Neural cell (in vitro differentiated cells): ENCODE measurements at regions not wholly inside any gene's neighbourhood (a gene's known extent, or its start where the extent isn't known, plus 50 kb on each side); places are given as distances from the start of the nearest gene placed in this dataset.

Experiments
- EP300 ChIP-seq: fragments of 450-650 bp; conservative IDR thresholded peaks from 2 replicates; pipeline ENCODE4 v1.6.1; 2014; ENCODE audit warnings: antibody characterized with exemption, mild to moderate bottlenecking, moderate library complexity; ENCODE audit not compliant: poor library complexity, severe bottlenecking
- EZH2 ChIP-seq: fragments of 200-600, 300-800 bp; shearing (Covaris generic), sonication (generic); IDR thresholded peaks from 2 replicates; pipeline ENCODE4 v1.6.1; 2014; ENCODE audit warnings: antibody characterized with exemption, low read length, borderline replicate concordance, mild to moderate bottlenecking; ENCODE audit not compliant: insufficient read depth, poor library complexity, severe bottlenecking
- MXI1 ChIP-seq: fragments of 450-650 bp; conservative IDR thresholded peaks from 2 replicates; pipeline ENCODE4 v1.6.1; 2014; ENCODE audit warnings: antibody characterized with exemption, mild to moderate bottlenecking; ENCODE audit not compliant: poor library complexity, severe bottlenecking
- POLR2AphosphoS5 ChIP-seq: IDR thresholded peaks from 2 replicates; pipeline ENCODE4 v1.6.1; 2012
- RAD21 ChIP-seq: fragments of 450-650 bp; conservative IDR thresholded peaks from 2 replicates; pipeline ENCODE4 v1.6.1; 2014; ENCODE audit warnings: antibody characterized with exemption, mild to moderate bottlenecking, moderate library complexity
- SMC3 ChIP-seq: fragments of 450-650 bp; conservative IDR thresholded peaks from 2 replicates; pipeline ENCODE4 v1.6.1; 2014; ENCODE audit warnings: antibody characterized with exemption, mild to moderate bottlenecking, moderate library complexity; ENCODE audit not compliant: poor library complexity
- TAF1 ChIP-seq: IDR thresholded peaks from 2 replicates; pipeline ENCODE4 v1.6.1; 2012; ENCODE audit warnings: low read depth
- TF ChIP-seq, protein P1 (sequence below): fragments of 450-650 bp; IDR thresholded peaks from 2 replicates; pipeline ENCODE4 v1.5.1; 2014; ENCODE audit warnings: antibody characterized with exemption, mild to moderate bottlenecking, moderate library complexity; ENCODE audit not compliant: poor library complexity, severe bottlenecking
- TF ChIP-seq, protein P2 (sequence below): IDR thresholded peaks from 2 replicates; pipeline ENCODE4 v1.6.1; 2012; ENCODE audit warnings: borderline replicate concordance

DNA sequence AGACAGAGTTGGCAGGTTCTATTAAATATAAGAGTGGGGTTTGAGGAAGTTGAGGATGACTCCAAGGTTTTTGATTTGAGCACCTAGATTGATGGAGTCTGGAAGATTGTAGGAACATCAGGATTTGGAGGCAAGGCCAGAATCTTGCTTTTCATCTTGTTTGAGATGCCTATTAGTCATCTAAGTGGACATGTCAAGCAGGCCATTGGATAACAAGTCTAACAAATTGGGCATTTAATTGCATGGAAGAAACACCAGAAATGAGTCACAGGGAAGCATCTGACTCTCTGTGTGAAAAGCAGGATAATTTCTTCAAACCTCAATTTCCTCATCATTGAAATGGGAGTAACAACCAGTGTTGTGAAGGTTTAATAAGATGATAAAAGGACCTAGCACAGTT lies 53.3 kb upstream of the ARL15 start:
- TF ChIP-seq, protein P1, sequence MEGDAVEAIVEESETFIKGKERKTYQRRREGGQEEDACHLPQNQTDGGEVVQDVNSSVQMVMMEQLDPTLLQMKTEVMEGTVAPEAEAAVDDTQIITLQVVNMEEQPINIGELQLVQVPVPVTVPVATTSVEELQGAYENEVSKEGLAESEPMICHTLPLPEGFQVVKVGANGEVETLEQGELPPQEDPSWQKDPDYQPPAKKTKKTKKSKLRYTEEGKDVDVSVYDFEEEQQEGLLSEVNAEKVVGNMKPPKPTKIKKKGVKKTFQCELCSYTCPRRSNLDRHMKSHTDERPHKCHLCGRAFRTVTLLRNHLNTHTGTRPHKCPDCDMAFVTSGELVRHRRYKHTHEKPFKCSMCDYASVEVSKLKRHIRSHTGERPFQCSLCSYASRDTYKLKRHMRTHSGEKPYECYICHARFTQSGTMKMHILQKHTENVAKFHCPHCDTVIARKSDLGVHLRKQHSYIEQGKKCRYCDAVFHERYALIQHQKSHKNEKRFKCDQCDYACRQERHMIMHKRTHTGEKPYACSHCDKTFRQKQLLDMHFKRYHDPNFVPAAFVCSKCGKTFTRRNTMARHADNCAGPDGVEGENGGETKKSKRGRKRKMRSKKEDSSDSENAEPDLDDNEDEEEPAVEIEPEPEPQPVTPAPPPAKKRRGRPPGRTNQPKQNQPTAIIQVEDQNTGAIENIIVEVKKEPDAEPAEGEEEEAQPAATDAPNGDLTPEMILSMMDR = no peak
- TF ChIP-seq POLR2AphosphoS5 = no peak
- no peak for TF ChIP-seq EP300
- TF ChIP-seq MXI1 = no peak
- TF ChIP-seq RAD21 = no peak
- TF ChIP-seq TAF1 = no peak
- no peak for TF ChIP-seq EZH2
- TF ChIP-seq, protein P2, sequence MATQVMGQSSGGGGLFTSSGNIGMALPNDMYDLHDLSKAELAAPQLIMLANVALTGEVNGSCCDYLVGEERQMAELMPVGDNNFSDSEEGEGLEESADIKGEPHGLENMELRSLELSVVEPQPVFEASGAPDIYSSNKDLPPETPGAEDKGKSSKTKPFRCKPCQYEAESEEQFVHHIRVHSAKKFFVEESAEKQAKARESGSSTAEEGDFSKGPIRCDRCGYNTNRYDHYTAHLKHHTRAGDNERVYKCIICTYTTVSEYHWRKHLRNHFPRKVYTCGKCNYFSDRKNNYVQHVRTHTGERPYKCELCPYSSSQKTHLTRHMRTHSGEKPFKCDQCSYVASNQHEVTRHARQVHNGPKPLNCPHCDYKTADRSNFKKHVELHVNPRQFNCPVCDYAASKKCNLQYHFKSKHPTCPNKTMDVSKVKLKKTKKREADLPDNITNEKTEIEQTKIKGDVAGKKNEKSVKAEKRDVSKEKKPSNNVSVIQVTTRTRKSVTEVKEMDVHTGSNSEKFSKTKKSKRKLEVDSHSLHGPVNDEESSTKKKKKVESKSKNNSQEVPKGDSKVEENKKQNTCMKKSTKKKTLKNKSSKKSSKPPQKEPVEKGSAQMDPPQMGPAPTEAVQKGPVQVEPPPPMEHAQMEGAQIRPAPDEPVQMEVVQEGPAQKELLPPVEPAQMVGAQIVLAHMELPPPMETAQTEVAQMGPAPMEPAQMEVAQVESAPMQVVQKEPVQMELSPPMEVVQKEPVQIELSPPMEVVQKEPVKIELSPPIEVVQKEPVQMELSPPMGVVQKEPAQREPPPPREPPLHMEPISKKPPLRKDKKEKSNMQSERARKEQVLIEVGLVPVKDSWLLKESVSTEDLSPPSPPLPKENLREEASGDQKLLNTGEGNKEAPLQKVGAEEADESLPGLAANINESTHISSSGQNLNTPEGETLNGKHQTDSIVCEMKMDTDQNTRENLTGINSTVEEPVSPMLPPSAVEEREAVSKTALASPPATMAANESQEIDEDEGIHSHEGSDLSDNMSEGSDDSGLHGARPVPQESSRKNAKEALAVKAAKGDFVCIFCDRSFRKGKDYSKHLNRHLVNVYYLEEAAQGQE = no peak
- TF ChIP-seq SMC3 = no peak
